ENCODE measurements at regions not wholly inside any gene's neighbourhood (a gene's known extent, or its start where the extent isn't known, plus 50 kb on each side); places are given as distances from the start of the nearest gene placed in this dataset.

DNA sequence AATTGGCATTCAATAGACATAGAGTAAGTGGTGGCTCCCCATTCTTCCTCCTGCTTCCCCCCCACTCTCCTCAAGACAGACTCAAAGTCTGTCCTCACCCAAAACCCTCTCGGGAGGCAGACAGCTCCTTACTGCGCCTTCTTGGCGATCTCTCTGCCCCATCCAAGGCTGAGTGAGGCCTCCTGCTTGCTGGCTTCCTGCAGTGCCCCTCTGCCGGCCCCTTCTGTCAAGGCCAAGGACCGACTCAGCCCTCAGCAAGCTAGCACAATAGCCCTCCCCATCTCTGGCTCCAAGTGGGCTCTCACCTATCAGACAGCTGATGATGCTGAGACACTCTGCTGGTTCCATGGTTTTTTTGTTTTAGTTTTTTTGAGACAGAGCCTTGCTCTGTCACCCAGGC lies 62.5 kb upstream of the DLK1 start:
- TF ChIP-seq, protein P1, sequence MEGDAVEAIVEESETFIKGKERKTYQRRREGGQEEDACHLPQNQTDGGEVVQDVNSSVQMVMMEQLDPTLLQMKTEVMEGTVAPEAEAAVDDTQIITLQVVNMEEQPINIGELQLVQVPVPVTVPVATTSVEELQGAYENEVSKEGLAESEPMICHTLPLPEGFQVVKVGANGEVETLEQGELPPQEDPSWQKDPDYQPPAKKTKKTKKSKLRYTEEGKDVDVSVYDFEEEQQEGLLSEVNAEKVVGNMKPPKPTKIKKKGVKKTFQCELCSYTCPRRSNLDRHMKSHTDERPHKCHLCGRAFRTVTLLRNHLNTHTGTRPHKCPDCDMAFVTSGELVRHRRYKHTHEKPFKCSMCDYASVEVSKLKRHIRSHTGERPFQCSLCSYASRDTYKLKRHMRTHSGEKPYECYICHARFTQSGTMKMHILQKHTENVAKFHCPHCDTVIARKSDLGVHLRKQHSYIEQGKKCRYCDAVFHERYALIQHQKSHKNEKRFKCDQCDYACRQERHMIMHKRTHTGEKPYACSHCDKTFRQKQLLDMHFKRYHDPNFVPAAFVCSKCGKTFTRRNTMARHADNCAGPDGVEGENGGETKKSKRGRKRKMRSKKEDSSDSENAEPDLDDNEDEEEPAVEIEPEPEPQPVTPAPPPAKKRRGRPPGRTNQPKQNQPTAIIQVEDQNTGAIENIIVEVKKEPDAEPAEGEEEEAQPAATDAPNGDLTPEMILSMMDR (conservative IDR thresholded peaks at IDR 0.05 in 1 of 2, IDR thresholded peaks at IDR 0.05 in 1 of 2; ENCODE audit: low read depth in 1 of 2, low read length in 2 of 2): no peak
- no peak for TF ChIP-seq EZH2 (IDR thresholded peaks at IDR 0.05; ENCODE audit: low read length, missing control alignments)
